Stimulated activated CD4-positive, alpha-beta T cell treated with anti-CD3 and anti-CD28 coated beads, Interleukin-1b, Interleukin-23, amount 100 ng/mL, for 1 hour (primary cell): ENCODE measurements at regions not wholly inside any gene's neighbourhood (a gene's known extent, or its start where the extent isn't known, plus 50 kb on each side); places are given as distances from the start of the nearest gene placed in this dataset.

Source experiments
- DNase-seq, 2 donors: peaks; one replicate each; pipeline ENCODE4 v3.0.0-alpha.2; 2020; ENCODE audit warnings: low read depth in 2 of 2

- DNase-seq = no peak
Measured at GRCh38 chr12:124369055-124369826, 74.3 kb downstream of the RFLNA start.

DNA sequence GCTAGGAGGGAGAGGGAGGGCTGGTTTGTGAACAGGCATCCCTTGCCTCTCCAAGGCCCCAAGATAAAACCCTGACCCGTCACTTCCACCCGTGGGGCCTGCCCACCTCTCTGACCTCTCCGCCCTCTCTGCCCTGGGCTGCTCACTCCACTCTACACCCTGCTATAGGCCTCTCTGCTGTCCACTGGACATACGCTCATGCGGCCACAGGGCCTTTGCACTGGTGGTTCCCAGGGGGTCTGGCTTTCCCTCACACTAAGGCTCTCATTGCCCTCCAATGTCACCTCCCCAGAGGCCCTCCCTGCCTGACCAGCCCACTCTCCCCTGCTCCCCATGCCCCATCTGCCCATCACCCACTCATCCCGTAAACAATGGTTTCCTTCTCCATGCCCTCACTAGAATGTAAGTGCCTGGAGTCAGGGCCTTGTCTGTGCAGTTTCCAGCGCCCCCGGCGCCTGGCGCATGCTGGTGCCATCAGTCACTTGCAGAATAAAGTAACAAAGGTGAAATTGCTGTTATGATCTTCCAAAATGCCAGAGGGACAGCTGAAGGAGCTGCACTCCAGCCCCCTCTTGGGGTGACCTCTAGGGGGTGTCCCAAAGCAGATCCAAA lies 73.6 kb downstream of the RFLNA start:
- DNase-seq = no peak

DNA sequence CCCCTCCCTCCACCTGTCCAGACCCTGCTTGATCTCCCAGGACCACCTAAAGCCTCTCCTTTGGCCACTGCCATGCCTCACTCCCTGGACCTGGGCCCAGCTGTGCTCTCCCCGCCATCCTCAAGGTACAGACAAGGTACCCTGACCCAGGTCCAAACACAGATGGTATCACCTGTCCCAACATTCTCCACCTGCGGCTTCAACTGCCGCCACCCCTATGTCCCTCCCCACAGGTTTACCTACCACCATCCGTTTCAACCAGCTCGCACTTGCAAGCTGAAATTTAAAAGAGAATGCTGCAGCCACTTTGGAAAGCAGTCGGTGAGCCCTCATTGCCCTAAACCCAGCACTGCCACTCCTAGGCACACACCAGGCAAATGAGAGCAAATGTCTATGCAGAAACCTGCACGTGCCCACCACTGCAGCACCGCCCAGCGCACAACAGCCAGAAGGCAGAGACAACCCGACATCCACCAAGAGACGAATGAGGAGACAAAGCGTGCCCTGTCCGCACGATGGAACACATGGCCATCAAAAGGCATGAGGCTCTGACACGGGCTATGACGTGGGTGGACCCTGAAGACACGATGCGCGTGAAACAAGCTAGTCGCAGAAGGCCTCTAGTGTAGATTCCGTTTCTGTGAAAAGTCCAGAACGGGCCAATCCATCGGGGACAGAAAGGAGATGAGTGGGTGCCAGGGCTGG lies 71.0 kb downstream of the RFLNA start:
- DNase-seq = no peak
